ENCODE measurements at regions not wholly inside any gene's neighbourhood (a gene's known extent, or its start where the extent isn't known, plus 50 kb on each side); places are given as distances from the start of the nearest gene placed in this dataset.
"Not testable (repeated sequence)": the region's sequence is repeated elsewhere in the genome, so short reads cannot be mapped to it uniquely, and the experiment has no call there.

DNA sequence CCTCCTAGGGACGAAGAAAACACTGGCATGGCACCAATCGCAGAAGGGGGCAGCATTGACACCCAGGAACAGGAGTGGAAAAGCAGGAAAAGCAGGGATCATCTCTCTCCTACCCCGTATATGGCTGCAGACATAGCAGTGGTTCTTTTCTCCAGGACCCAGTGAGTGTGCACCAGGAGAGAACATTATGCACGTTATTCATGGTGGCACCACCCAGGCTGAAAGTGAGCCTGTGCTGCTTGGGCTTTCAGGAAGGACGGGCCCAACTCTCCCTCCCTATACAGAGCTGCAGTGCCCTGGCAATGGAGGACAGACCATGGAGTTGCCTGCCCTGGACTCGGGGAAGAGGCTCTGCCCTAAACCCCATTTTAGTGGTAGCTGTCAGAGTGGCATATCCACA is 69.0 kb upstream of the FCGR1A start:
- TF ChIP-seq SETDB1 (IDR thresholded peaks at IDR 0.05; ENCODE audit: low read length); EZH2 (IDR thresholded peaks at IDR 0.05; ENCODE audit: borderline replicate concordance, low read depth, low read length); SMC3 (conservative IDR thresholded peaks at IDR 0.05; ENCODE audit: insufficient read depth, low read depth, low read length); U2AF2 (optimal IDR thresholded peaks at IDR 0.05; ENCODE audit: low read depth, low read length); MYBL2 (IDR thresholded peaks at IDR 0.05; ENCODE audit: low read depth); MYBL2 (CRISPR knock-in tag; IDR thresholded peaks at IDR 0.05; ENCODE audit: borderline replicate concordance); BHLHE40 (IDR thresholded peaks at IDR 0.05; ENCODE audit: low read length): not testable (repeated sequence)
- TF ChIP-seq, protein P1, sequence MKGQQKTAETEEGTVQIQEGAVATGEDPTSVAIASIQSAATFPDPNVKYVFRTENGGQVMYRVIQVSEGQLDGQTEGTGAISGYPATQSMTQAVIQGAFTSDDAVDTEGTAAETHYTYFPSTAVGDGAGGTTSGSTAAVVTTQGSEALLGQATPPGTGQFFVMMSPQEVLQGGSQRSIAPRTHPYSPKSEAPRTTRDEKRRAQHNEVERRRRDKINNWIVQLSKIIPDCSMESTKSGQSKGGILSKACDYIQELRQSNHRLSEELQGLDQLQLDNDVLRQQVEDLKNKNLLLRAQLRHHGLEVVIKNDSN (CRISPR knock-in tag; IDR thresholded peaks at IDR 0.05): not testable (repeated sequence)
- TF ChIP-seq, protein P2, sequence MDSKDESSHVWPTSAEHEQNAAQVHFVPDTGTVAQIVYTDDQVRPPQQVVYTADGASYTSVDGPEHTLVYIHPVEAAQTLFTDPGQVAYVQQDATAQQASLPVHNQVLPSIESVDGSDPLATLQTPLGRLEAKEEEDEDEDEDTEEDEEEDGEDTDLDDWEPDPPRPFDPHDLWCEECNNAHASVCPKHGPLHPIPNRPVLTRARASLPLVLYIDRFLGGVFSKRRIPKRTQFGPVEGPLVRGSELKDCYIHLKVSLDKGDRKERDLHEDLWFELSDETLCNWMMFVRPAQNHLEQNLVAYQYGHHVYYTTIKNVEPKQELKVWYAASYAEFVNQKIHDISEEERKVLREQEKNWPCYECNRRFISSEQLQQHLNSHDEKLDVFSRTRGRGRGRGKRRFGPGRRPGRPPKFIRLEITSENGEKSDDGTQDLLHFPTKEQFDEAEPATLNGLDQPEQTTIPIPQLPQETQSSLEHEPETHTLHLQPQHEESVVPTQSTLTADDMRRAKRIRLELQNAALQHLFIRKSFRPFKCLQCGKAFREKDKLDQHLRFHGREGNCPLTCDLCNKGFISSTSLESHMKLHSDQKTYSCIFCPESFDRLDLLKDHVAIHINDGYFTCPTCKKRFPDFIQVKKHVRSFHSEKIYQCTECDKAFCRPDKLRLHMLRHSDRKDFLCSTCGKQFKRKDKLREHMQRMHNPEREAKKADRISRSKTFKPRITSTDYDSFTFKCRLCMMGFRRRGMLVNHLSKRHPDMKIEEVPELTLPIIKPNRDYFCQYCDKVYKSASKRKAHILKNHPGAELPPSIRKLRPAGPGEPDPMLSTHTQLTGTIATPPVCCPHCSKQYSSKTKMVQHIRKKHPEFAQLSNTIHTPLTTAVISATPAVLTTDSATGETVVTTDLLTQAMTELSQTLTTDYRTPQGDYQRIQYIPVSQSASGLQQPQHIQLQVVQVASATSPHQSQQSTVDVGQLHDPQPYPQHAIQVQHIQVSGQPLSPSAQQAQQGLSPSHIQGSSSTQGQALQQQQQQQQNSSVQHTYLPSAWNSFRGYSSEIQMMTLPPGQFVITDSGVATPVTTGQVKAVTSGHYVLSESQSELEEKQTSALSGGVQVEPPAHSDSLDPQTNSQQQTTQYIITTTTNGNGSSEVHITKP (IDR thresholded peaks at IDR 0.05; ENCODE audit: partially characterized antibody): not testable (repeated sequence)
- TF ChIP-seq, protein P3, sequence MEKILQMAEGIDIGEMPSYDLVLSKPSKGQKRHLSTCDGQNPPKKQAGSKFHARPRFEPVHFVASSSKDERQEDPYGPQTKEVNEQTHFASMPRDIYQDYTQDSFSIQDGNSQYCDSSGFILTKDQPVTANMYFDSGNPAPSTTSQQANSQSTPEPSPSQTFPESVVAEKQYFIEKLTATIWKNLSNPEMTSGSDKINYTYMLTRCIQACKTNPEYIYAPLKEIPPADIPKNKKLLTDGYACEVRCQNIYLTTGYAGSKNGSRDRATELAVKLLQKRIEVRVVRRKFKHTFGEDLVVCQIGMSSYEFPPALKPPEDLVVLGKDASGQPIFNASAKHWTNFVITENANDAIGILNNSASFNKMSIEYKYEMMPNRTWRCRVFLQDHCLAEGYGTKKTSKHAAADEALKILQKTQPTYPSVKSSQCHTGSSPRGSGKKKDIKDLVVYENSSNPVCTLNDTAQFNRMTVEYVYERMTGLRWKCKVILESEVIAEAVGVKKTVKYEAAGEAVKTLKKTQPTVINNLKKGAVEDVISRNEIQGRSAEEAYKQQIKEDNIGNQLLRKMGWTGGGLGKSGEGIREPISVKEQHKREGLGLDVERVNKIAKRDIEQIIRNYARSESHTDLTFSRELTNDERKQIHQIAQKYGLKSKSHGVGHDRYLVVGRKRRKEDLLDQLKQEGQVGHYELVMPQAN (IDR thresholded peaks at IDR 0.05; ENCODE audit: borderline replicate concordance): not testable (repeated sequence)
- TF ChIP-seq, protein P4, sequence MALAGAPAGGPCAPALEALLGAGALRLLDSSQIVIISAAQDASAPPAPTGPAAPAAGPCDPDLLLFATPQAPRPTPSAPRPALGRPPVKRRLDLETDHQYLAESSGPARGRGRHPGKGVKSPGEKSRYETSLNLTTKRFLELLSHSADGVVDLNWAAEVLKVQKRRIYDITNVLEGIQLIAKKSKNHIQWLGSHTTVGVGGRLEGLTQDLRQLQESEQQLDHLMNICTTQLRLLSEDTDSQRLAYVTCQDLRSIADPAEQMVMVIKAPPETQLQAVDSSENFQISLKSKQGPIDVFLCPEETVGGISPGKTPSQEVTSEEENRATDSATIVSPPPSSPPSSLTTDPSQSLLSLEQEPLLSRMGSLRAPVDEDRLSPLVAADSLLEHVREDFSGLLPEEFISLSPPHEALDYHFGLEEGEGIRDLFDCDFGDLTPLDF (CRISPR knock-in tag; IDR thresholded peaks at IDR 0.05): not testable (repeated sequence)
- TF ChIP-seq, protein P5, sequence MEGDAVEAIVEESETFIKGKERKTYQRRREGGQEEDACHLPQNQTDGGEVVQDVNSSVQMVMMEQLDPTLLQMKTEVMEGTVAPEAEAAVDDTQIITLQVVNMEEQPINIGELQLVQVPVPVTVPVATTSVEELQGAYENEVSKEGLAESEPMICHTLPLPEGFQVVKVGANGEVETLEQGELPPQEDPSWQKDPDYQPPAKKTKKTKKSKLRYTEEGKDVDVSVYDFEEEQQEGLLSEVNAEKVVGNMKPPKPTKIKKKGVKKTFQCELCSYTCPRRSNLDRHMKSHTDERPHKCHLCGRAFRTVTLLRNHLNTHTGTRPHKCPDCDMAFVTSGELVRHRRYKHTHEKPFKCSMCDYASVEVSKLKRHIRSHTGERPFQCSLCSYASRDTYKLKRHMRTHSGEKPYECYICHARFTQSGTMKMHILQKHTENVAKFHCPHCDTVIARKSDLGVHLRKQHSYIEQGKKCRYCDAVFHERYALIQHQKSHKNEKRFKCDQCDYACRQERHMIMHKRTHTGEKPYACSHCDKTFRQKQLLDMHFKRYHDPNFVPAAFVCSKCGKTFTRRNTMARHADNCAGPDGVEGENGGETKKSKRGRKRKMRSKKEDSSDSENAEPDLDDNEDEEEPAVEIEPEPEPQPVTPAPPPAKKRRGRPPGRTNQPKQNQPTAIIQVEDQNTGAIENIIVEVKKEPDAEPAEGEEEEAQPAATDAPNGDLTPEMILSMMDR (IDR thresholded peaks at IDR 0.05 in 2 of 3, conservative IDR thresholded peaks at IDR 0.05 in 1 of 3; ENCODE audit: insufficient read depth in 2 of 3, low read depth in 1 of 3, low read length in 3 of 3): not testable (repeated sequence)
- TF ChIP-seq, protein P6, sequence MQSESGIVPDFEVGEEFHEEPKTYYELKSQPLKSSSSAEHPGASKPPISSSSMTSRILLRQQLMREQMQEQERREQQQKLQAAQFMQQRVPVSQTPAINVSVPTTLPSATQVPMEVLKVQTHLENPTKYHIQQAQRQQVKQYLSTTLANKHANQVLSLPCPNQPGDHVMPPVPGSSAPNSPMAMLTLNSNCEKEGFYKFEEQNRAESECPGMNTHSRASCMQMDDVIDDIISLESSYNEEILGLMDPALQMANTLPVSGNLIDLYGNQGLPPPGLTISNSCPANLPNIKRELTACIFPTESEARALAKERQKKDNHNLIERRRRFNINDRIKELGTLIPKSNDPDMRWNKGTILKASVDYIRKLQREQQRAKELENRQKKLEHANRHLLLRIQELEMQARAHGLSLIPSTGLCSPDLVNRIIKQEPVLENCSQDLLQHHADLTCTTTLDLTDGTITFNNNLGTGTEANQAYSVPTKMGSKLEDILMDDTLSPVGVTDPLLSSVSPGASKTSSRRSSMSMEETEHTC (IDR thresholded peaks at IDR 0.05): not testable (repeated sequence)

All from K562 (cell line).